ENCODE measurements at regions not wholly inside any gene's neighbourhood (a gene's known extent, or its start where the extent isn't known, plus 50 kb on each side); places are given as distances from the start of the nearest gene placed in this dataset.
"Not testable (repeated sequence)": the region's sequence is repeated elsewhere in the genome, so short reads cannot be mapped to it uniquely, and the experiment has no call there.

DNA sequence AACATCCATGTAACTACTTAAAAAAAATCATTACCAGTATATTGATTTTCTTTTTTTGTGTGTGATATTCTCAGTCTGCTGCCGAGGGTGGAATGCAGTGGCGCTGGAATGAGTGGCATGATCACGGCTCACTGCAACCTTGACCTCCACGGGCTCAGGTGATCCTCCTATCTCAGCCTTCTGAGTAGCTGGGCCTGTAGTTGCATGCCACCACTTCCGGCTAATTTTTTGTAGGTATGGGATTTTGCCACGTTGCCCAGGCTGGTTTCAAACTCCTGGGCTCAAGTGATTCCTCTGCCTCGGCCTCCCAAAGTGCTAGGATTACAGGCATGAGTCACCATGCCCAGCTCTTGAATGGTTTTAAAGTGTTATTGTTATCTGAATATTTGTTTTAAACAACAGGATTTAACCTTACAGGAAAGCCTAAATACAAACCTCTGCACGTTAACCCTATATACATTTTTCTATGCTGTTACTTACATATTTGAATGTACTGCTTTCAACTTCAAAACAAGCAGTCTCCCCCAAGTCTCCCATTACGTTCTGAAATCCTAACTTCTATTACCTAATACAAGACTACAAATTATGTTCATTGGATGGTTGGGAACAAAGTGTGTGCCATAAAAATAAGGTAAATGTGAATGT lies 61.7 kb downstream of the KPNA2 start:
- in situ Hi-C loops (cut with MboI; ENCODE audit: low sequenced_read_pairs) = no loop called here

DNA sequence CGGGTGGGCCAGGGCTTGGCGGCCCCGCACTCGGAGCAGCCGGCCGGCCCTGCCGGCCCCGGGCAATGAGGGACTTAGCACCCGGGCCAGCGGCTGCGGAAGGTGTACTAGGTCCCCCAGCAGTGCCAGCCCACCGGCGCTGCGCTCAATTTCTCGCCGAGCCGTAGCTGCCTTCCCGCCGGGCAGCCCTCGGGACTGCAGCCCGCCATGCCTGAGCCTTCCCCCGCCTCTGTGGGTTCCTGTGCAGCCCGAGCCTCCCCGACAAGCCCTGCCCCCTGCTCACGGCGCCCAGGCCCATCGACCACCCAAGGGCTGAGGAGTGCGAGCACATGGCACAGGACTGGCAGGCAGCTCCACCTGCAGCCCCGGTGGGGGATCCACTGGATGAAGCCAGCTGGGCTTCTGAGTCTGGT lies 63.8 kb downstream of the KPNA2 start:
- in situ Hi-C loops (cut with MboI; ENCODE audit: low sequenced_read_pairs) = not testable (repeated sequence)

DNA sequence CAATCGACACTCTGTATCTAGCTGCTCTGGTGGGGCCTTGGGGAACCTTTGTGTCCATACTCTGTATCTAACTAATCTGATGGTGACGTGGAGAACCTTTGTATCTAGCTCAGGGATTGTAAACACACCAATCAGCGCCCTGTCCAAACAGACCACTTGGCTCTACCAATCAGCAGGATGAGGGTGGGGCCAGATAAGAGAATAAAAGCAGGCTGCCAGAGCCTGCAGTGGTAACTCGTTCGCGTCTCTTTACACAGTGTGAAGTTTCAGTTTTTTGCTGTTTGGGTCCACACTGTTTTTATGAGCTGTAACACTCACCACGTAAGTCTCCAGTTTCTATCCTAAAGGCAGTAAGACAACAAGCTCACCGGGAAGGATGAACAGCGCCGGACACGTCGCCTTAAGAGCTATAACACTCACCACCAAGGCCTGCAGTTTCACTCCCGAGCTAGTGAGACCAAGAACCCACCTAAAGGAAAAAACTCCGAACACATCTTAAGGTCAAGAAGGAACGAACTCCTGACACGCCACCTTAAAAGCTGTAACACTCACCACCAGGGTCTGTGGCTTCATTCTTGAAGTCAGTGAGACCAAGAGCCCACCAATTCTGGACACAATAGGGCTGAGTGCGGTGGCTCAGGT lies 64.6 kb downstream of the KPNA2 start:
- in situ Hi-C loops (cut with MboI; ENCODE audit: low sequenced_read_pairs) = no loop called here

DNA sequence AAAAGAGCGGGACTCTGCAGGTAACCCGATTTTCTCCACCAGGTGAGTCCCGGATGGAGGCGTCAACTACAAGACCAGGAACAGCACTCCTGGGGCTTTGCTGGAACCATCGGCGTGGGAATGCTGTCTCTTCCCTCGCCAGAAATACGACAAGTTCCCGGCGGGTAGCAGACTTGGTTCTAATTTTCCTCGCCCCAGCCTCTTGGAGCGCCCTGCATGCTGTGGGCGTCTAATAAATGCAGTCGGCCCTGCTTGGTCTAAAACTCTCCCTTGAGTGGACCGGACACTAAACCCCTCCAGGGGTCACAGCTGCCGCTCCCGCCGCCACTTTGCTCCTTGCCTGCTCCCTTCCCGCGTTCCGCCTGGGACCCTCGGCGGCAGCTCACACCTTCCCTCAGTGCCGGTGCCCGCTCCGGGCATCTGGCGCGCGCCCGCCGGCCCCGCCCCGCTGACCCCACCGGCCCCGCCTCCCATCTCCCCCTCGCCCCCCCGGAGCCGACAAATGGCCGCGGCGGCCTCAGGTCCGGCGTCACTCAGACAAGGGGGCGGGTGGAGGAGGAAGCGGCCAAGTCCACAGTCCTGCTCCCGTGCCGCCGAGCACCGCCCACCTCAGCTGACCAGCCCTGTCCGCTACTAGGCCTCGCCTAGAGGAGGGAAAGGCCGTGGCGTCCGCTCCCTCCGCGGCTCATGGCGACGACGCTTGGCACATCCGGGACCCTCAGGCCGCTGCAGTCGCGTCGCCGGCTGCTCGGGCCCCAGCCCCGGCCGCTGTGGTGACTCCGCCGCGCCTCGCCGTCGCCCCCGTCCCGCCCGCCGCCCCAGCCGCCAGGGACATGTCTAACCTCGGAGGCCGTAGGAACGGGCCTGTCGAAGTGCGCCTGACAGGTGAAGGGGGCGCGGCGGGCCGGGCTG lies 65.8 kb downstream of the KPNA2 start:
- in situ Hi-C loops (cut with MboI; ENCODE audit: low sequenced_read_pairs) = no loop called here

DNA sequence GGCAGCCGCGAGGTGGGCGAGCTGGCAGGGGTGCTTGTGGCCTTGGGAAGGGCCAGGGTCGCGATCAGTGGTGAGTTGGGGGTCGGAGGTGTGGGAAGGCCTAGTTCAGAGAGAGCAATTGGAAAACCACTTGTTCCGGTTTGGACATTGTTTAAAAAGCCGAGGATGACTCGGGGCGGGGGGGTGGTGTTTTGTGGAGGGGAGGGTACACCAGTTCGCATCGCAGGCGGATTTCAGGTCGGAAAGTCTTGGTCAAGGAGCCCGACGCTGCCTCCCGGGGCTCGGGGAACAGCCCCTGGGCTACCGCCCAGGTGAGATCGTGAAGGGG lies 66.4 kb downstream of the KPNA2 start:
- in situ Hi-C loops (cut with MboI; ENCODE audit: low sequenced_read_pairs) = no loop called here

DNA sequence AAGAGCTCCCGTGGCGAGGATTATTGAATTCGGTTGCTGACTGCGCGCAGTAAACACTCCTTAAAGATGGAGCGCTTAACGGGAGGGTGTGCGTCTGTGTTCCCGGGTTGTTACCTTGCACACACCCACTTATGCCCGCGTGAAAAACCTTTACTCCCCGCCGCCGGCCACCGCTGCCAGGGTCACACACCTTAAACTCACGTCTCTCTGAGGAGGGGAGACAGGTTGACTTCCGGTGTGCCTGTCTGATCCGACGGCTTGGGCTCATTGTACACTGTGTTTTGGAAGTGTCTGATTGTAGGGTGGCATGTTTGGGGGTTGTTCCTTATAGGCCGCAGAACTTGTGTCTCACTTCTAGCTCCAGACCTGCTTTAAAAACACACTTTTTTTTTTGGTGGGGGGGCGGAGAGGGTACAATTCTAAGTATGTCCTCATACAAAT lies 66.8 kb downstream of the KPNA2 start:
- in situ Hi-C loops (cut with MboI; ENCODE audit: low sequenced_read_pairs) = no loop called here

DNA sequence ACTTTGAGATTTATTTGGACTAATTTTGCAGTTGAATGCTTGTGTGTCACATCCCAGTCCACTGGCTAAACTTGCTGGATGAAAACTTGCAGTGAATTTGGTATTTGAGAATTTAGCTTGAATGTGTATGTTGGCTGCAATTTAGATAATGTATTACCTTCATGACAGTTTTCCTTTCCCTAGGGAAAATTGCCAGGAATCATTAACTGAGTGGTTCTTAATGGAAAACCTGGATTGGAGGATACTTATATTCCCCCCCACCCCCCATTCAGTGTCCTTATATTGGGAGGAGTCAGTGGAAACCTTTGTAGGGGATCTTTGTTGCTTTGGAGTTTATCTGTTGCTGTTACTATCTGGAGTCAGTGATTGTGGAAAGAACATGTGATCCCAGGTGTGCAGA lies 67.6 kb downstream of the KPNA2 start:
- in situ Hi-C loops (cut with MboI; ENCODE audit: low sequenced_read_pairs) = no loop called here

DNA sequence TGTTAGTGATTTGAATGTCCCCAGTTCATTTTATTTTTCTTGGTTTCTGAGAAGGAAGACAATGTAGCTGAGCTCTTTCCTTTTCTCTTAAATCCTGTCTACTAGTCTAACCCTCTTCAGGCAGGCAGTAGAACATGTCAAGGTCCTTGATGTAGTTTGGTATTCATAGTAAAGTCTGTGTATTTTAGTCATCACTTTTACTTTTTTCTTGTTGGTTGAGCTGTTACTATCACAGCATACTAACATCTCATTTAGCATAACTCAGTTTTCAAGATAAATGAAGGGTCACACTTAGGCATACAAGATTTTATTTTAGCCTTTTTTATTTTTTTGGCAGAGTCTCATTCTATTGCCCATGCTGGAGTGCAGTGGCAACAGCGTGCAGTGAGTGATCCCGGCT lies 70.5 kb downstream of the KPNA2 start:
- in situ Hi-C loops (cut with MboI; ENCODE audit: low sequenced_read_pairs) = no loop called here

DNA sequence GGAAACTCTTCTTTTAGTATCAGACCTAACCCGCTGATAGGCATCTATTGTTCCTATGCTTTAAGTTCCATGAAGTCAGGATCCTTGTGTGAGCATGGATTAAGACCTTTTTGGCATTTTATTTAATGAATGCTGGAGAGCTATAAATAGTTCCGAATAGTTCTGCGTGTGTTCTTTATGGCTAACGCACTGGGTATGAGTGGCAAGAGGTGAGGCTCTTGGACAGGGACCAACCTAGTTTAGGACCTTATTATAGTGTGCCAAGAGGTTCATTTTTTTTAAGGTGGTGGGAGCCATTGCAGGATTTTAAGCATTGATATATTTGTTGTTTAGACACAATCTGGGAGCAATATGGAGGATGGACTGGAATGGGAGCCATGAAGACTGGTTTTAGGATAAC lies 71.8 kb downstream of the KPNA2 start:
- in situ Hi-C loops (cut with MboI; ENCODE audit: low sequenced_read_pairs) = no loop called here

DNA sequence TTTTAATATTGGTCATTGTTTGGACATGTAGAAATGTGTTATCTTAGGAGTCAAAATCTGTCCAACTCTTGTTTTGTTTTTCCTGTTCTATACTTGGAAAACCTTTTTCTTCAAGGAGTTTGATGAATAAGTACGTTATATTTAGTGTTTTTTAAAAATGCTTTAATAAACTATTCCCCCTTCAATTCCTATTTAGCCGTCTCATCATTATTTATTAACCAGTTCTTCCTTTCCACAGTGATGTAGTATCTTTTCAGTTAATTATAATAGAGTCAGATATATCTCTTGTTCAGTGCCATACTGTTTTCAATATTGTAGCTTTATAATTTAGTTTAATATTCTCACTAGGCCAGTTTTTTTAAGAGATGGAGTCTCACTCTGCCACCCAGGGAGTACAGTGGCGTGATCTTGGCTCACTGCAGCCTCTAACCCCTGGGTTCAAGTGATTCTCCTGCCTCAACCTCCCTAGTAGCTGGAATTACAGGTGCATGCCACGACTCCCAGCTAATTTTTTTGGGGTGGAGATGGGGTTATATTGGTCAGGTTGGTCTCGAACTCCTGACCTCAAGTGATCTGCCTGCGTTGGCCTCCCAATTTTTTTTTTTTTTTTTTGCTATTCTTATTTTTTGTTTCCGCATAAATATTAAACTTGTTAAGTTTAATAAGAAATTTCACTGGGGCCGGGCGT lies 72.9 kb downstream of the KPNA2 start:
- in situ Hi-C loops (cut with MboI; ENCODE audit: low sequenced_read_pairs) = no loop called here

DNA sequence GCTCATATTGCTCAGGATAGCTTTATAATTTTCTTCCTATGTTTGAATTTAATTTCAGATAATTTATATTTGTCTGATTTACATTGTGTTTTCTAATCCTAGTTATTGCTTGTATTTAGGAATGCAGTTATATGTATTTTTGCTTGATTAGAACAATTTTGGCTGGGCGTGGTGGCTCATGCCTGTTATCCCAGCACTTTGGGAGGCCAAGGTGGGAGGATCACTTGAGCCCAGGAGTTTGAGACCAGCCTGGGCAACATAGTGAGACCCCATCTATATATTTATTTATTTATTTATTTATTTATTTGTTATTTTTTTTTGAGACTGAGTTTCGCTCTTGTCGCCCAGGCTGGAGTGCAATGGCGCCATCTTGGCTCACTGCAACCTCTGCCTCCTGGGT lies 73.9 kb downstream of the KPNA2 start:
- in situ Hi-C loops (cut with MboI; ENCODE audit: low sequenced_read_pairs) = not testable (repeated sequence)

DNA sequence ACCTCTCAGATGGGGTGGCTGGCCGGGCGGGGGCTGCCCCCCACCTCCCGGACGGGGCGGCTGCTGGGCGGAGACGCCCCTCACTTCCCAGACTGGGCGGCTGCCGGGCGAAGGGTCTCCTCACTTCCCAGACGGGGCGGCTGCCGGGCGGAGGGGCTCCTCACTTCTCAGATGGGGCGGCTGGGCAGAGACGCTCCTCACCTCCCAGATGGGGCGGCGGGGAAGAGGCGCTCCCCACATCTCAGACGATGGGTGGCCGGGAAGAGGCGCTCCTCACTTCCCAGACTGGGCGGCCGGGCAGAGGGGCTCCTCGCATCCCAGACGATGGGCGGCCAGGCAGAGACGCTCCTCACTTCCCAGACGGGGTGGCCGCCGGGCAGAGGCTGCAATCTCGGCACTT lies 80.7 kb downstream of the KPNA2 start:
- in situ Hi-C loops (cut with MboI; ENCODE audit: low sequenced_read_pairs) = not testable (repeated sequence)

DNA sequence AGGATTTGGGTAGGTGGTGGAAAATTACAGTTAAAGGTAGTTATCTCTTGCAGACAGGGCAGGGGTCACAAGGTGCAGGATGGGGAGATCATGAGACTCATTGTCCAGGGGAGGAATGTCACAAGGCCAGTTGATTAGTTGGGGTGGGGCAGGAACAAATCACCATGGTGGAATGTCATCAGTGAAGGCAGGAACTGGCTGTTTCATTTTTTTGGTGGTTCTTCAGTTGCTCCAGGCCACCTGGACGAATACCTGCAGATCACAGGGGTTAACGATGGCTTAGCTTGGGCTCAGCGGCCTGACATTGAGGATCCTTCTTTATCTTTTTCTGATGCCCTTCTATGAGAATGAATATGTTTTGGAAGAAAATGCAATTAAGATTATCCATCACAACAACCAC lies 87.1 kb downstream of the KPNA2 start:
- in situ Hi-C loops (cut with MboI; ENCODE audit: low sequenced_read_pairs) = no loop called here

DNA sequence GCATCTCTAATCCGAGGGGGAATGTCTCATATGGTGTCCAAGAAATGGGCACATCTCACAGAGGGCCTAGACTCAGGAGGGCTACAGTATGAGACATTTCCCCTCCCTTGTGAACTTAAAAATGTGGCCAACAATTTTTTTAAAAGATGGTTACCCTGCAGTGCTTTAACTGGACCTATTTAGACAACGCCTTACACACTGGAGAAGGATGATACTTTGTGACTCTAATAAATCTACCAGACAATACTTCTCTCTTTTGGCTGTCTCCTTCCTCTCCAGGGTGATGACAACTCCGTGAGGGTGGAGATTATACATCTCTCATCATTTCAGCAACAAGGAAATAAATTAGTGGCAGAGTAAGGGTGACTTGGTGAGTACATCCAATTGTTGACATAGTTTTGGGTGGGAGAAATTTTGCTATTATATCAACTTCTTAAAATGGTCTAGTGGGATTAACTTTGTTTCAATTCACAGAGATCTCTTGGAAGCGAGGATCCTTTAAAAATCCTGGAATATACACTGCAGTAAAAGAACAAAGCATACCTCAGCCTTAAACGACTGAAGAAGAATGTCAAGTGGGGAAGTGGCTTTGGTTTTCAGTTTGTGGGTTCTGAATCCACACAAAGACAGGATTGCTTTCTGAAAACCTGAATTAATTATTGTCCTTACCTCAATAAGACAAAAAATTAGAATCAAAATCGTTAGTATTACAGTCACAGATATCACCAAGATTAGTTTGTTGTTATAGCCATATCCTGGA lies 89.8 kb downstream of the KPNA2 start:
- in situ Hi-C loops (cut with MboI; ENCODE audit: low sequenced_read_pairs) = no loop called here

DNA sequence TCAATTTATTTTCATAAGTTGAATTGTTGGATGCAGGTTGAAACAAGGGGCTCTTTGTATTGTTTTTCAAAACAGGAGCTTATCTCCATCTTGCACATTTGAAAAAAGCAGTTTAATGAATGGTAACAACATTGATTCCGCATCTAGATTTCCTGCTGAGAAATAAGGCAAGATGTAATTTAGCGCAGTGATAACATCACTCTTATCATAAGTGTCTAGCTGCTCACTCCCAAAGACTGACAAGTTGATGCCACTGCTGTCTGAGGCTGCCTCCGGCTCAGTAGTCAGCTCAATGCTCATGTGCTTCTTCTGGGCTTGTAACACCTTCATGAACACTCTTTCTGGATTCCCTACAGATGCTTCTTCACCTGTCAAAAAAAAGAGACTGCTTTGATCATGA lies 92.4 kb downstream of the KPNA2 start:
- in situ Hi-C loops (cut with MboI; ENCODE audit: low sequenced_read_pairs) = no loop called here

DNA sequence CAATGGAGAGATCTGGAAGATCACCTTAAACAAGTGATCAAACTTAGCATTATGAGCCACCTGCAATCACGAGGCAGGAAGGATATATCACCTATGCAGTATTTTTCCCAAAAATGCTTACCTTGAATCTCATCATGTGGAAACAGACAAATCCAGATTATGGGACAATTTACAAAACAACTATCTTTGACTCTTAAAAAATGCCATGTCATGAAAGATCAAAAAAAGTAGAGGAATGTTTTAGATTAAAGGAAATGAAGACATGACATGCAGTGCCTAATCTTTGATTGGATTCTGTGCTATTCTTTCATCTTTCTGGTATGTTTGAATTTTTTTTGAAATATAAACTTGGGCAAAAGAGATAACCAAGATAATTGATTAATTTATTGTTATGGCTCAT lies 95.9 kb downstream of the KPNA2 start:
- in situ Hi-C loops (cut with MboI; ENCODE audit: low sequenced_read_pairs) = no loop called here

DNA sequence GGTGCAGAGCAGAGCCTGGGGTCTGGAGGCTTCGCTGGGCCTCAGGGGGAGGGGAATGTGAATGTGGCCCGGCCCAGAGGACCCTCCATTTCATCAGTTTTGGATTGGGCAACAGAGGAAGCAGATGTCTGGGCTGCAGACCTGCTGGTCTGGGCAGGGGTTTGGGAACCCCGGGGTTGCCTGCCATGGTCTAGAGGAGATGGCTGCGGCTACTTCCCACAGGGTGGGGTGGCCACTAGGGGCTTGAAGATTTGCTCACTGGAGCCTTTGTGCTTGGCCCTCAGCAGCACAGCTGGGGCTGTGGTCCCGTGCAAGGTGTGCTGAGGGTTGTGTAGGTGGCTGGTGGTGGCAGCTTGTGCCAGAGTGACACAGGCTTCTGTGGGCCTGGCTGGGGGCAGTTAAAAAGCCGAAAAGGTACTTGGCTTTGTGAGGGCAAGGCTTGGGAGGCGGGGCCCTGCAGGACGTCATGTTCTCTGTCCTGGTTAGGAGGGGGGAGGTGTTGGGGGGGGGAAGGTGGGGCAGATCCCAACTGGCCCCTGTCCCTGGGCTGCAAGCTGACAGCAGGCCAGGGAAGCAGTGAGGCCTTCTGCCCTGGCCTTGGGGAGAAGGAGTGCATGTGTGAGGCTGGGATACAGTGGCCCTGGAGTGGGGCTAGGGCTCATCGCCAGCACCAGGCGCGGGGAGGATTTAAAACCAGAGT lies 98.0 kb downstream of the KPNA2 start:
- in situ Hi-C loops (cut with MboI; ENCODE audit: low sequenced_read_pairs) = no loop called here

DNA sequence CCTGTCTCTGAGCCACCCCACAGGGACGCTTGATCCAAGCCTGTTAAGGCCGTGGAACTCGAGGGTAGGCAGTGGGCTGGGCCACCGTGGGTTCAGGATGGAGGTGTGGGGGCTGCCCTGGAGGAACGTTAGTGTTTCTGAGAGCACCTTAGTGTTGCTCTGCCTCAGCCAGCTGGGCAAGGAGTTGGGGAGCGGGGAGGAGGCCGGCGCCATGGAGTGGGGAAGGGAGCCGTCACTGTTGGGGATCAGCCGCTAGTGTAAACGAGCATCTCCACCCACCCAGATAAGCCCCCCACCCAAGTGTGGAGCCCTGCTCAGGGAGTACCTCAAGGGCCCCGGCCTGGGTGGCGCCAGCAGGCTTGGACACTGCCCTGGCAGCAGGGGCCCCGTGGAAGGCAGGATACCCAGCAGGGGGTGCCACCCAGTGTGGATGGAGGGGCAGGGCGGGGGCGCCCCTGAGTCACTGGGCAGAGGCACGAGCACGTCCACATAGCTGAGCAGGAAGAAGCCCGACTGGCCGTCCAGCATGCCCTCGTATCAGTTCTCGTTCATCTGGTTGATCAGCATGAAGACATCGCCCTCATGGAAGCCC lies 98.6 kb downstream of the KPNA2 start:
- in situ Hi-C loops (cut with MboI; ENCODE audit: low sequenced_read_pairs) = no loop called here

DNA sequence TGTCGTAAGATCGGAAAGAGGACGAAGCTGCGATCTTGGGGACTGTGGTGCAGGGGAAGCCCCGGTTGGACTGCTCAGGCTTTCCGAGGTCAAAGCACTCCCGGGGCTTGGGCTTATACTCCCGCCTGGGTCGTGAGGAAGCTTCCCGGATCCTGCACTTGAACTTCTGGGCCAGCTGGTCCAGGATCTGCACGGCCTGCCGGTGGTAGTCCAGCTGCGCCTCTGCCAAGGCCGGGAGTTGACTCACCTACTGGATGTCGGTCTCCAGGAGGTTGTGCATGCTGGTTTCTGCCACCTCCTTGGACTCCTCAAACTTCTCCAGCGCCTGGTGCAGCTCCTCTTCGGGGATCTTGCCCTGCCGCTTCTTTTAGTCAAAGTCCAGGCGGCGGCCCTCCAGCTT lies 99.2 kb downstream of the KPNA2 start:
- in situ Hi-C loops (cut with MboI; ENCODE audit: low sequenced_read_pairs) = no loop called here
